H9 (cell line): ENCODE measurements at regions not wholly inside any gene's neighbourhood (a gene's known extent, or its start where the extent isn't known, plus 50 kb on each side); places are given as distances from the start of the nearest gene placed in this dataset.

Experiments used
- DNase-seq: peaks from one replicate; pipeline ENCODE4 v3.0.0-alpha.2; 2017
- H2AFZ ChIP-seq: one replicate; pipeline ENCODE4 v1.6.1; 2013; ENCODE audit warnings: mild to moderate bottlenecking, low read length, control low read depth, moderate library complexity
- H2AK5ac ChIP-seq: 2 replicates; pipeline ENCODE4 v1.6.1; 2013; ENCODE audit warnings: low read length, control low read depth, mixed read lengths; ENCODE audit not compliant: insufficient read length
- H2BK120ac ChIP-seq: one replicate; pipeline ENCODE4 v1.6.1; 2013; ENCODE audit warnings: low read depth, mild to moderate bottlenecking, low read length, control low read depth, inconsistent platforms; ENCODE audit not compliant: poor library complexity, severe bottlenecking
- H2BK12ac ChIP-seq: 2 replicates; pipeline ENCODE4 v1.6.1; 2013; ENCODE audit warnings: low read length, control low read depth, mixed read lengths, low read depth; ENCODE audit not compliant: insufficient read length
- H2BK15ac ChIP-seq: 2 replicates; pipeline ENCODE4 v1.6.1; 2013; ENCODE audit warnings: low read depth, low read length, control low read depth
- H2BK20ac ChIP-seq: one replicate; pipeline ENCODE4 v1.6.1; 2013; ENCODE audit warnings: low read depth, mild to moderate bottlenecking, low read length, control low read depth, inconsistent platforms; ENCODE audit not compliant: poor library complexity, severe bottlenecking
- H2BK5ac ChIP-seq: 2 replicates; pipeline ENCODE4 v1.6.1; 2013; ENCODE audit warnings: low read length, control low read depth, mixed read lengths; ENCODE audit not compliant: insufficient read length
- H3K14ac ChIP-seq: 2 replicates; pipeline ENCODE4 v1.6.1; 2013; ENCODE audit warnings: low read length, control low read depth; ENCODE audit not compliant: insufficient read depth
- H3K18ac ChIP-seq: 2 replicates; pipeline ENCODE4 v1.6.1; 2013; ENCODE audit warnings: low read depth, mild to moderate bottlenecking, mixed read lengths, low read length, control low read depth; ENCODE audit not compliant: insufficient read length
- H3K23ac ChIP-seq: 2 replicates; pipeline ENCODE4 v1.6.1; 2013; ENCODE audit warnings: low read length, control low read depth, mixed read lengths, low read depth; ENCODE audit not compliant: insufficient read length
- H3K23me2 ChIP-seq: 2 replicates; pipeline ENCODE4 v1.6.1; 2013; ENCODE audit warnings: low read depth, mild to moderate bottlenecking, mixed read lengths, low read length, control low read depth; ENCODE audit not compliant: insufficient read length, poor library complexity, severe bottlenecking
- H3K27ac ChIP-seq: 2 replicates; pipeline ENCODE4 v1.5.1; 2013; ENCODE audit warnings: low read length, control low read depth, mixed read lengths, low read depth; ENCODE audit not compliant: insufficient read length
- H3K27me3 ChIP-seq: 2 replicates; pipeline ENCODE4 v1.6.1; 2013; ENCODE audit warnings: low read length, control low read depth, inconsistent platforms; ENCODE audit not compliant: insufficient read depth
- H3K4ac ChIP-seq: 2 replicates; pipeline ENCODE4 v1.6.1; 2013; ENCODE audit warnings: low read depth, mild to moderate bottlenecking, control low read depth, inconsistent platforms, low read length, moderate library complexity
- H3K4me1 ChIP-seq: 2 replicates; pipeline ENCODE4 v1.6.1; 2013; ENCODE audit warnings: low read length, control low read depth, inconsistent platforms; ENCODE audit not compliant: insufficient read depth
- H3K4me2 ChIP-seq: 2 replicates; pipeline ENCODE4 v1.6.1; 2013; ENCODE audit warnings: low read length, control low read depth, mixed read lengths; ENCODE audit not compliant: insufficient read length, insufficient read depth
- H3K56ac ChIP-seq: 2 replicates; pipeline ENCODE4 v1.6.1; 2013; ENCODE audit warnings: low read depth, mild to moderate bottlenecking, mixed read lengths, low read length, control low read depth; ENCODE audit not compliant: insufficient read length
- H3K79me1 ChIP-seq: 2 replicates; pipeline ENCODE4 v1.6.1; 2013; ENCODE audit warnings: low read depth, mild to moderate bottlenecking, moderate library complexity, low read length, control low read depth, inconsistent platforms; ENCODE audit not compliant: insufficient read depth, poor library complexity, severe bottlenecking
- H3K79me2 ChIP-seq: 2 replicates; pipeline ENCODE4 v1.6.1; 2013; ENCODE audit warnings: low read length, control low read depth, inconsistent platforms; ENCODE audit not compliant: insufficient read depth
- H3K9ac ChIP-seq: 2 replicates; pipeline ENCODE4 v1.6.1; 2013; ENCODE audit warnings: low read length, control low read depth, mixed read lengths; ENCODE audit not compliant: insufficient read length; ENCODE audit errors: extremely low read depth
- H3K9me3 ChIP-seq: one replicate; pipeline ENCODE4 v1.6.1; 2013; ENCODE audit warnings: low read depth, low read length, inconsistent platforms; ENCODE audit not compliant: control insufficient read depth
- H3T11ph ChIP-seq: one replicate; pipeline ENCODE4 v1.6.1; 2013; ENCODE audit warnings: mild to moderate bottlenecking, low read length, control low read depth, inconsistent platforms
- H4K20me1 ChIP-seq: one replicate; pipeline ENCODE4 v1.6.1; 2013; ENCODE audit not compliant: control insufficient read depth, insufficient read length, insufficient read depth
- H4K5ac ChIP-seq: 2 replicates; pipeline ENCODE4 v1.6.1; 2013; ENCODE audit warnings: low read depth, mild to moderate bottlenecking, mixed read lengths, low read length, control low read depth; ENCODE audit not compliant: insufficient read length
- H4K8ac ChIP-seq: replicated peaks from 2 replicates; pipeline ENCODE4 v1.6.1; 2013; ENCODE audit warnings: low read length, control low read depth, mixed read lengths, low read depth; ENCODE audit not compliant: insufficient read length
- H4K91ac ChIP-seq: 2 replicates; pipeline ENCODE4 v1.6.1; 2013; ENCODE audit warnings: low read depth, mild to moderate bottlenecking, moderate library complexity, mixed read lengths, low read length, control low read depth; ENCODE audit not compliant: insufficient read length
- H3K27ac Mint-ChIP-seq, 3 experiments: 2 replicates in 2 of 3; 3 replicates in 1 of 3; pipeline ENCODE4 v1.8.0; 2020 to 2021; ENCODE audit warnings: mixed read lengths in 3 of 3, mild to moderate bottlenecking in 1 of 3, moderate library complexity in 1 of 3
- H3K27me3 Mint-ChIP-seq: 2 replicates; pipeline ENCODE4 v1.8.0; 2021; ENCODE audit warnings: low read depth, mild to moderate bottlenecking, moderate library complexity, mixed read lengths
- H3K36me3 Mint-ChIP-seq, 3 experiments: 2 replicates in 2 of 3; 3 replicates in 1 of 3; pipeline ENCODE4 v1.8.0; 2020 to 2021; ENCODE audit warnings: low read depth in 3 of 3, mixed read lengths in 3 of 3; ENCODE audit not compliant: insufficient read depth in 1 of 3
- H3K4me1 Mint-ChIP-seq, 2 experiments: 2 replicates each; pipeline ENCODE4 v1.8.0; 2020; ENCODE audit warnings: mixed read lengths in 2 of 2
- H3K4me3 Mint-ChIP-seq, 2 experiments: 2 replicates in 1 of 2; 3 replicates in 1 of 2; pipeline ENCODE4 v1.8.0; 2020 to 2021; ENCODE audit warnings: mild to moderate bottlenecking in 2 of 2, mixed read lengths in 2 of 2, moderate library complexity in 1 of 2
- H3K9me3 Mint-ChIP-seq, 2 experiments: 2 replicates in 1 of 2; 3 replicates in 1 of 2; pipeline ENCODE4 v1.8.0; 2020; ENCODE audit warnings: mild to moderate bottlenecking in 2 of 2, mixed read lengths in 2 of 2, moderate library complexity in 1 of 2
- CTCF ChIP-seq: fragments of 200-600 bp; sonication (generic); conservative IDR thresholded peaks from 3 replicates; pipeline ENCODE4 v1.8.0; 2021; ENCODE audit warnings: antibody characterized with exemption, mild to moderate bottlenecking
- WGBS: extraction: QIAGEN DNeasy Blood & Tissue Kit; methylation state at CpG from one replicate; pipeline ENCODE4 v1.1.7; 2013; ENCODE audit warnings: missing lambda C conversion rate, low lambda C conversion rate, mixed read lengths; ENCODE audit not compliant: insufficient read length; ENCODE audit errors: extremely low coverage; 5-methylcytosine and 5-hydroxymethylcytosine counted together

GRCh38 chr13:21231426-21231940, 55.0 kb downstream of the MRPL57 start:
- no peak overlapping the region for H3K27ac ChIP-seq
- H3T11ph ChIP-seq = no peak overlapping the region

More at GRCh38 chr13:21231426-21231940, 55.0 kb downstream of the MRPL57 start:
- Histone ChIP-seq H3K27me3 (no peaks in the 10 kb centered on the region), H3K79me2 (no peaks in the 10 kb centered on the region), H3K4ac (no peak overlapping the region), H3K9ac (no peak overlapping the region), H2AFZ (no peak overlapping the region), H4K20me1 (no peaks in the 10 kb centered on the region), H2AK5ac (no peak overlapping the region), H3K4me1 (no peaks in the 10 kb centered on the region), H4K8ac (no peak overlapping the region), H4K91ac (no peak overlapping the region), H3K4me2 (no peak overlapping the region), H3K79me1 (no peaks in the 10 kb centered on the region), H2BK20ac (no peak overlapping the region), H4K5ac (no peak overlapping the region), H2BK15ac (no peak overlapping the region), H3K14ac (no peak overlapping the region), H2BK5ac (no peak overlapping the region), H3K9me3 (no peaks in the 10 kb centered on the region), H2BK12ac (no peak overlapping the region), H3K18ac (no peak overlapping the region), H3K56ac (no peak overlapping the region), H2BK120ac (no peak overlapping the region), H3K23me2 (no peaks in the 10 kb centered on the region), H3K23ac (no peak overlapping the region)
- Mint-ChIP-seq H3K27me3 (no peaks in the 10 kb centered on the region), H3K4me3 (no peak overlapping the region), H3K9me3 (no peaks in the 10 kb centered on the region), H3K36me3 (peaks cover 0 to 2% (median 0%) of the 10 kb centered on the region in 3 experiments; a peak in 1 of 7 replicates), H3K27ac (no peak overlapping the region), H3K4me1 (peaks cover under 1 to 10% of the 10 kb centered on the region in 2 experiments; a peak in 2 of 4 replicates)
- no peak for DNase-seq
- no CpG with 5 or more reads among the region's 5 CpGs for WGBS
- no peak for TF ChIP-seq CTCF
